Stimulated activated CD8-positive, alpha-beta memory T cell treated with anti-CD3 and anti-CD28 coated beads, Interleukin-4, amount 100 ng/mL, for 4 hours (primary cell): ENCODE measurements at regions not wholly inside any gene's neighbourhood (a gene's known extent, or its start where the extent isn't known, plus 50 kb on each side); places are given as distances from the start of the nearest gene placed in this dataset.

Experiments used
- DNase-seq, 2 donors: peaks; one replicate each; pipeline ENCODE4 v3.0.0-alpha.2; 2020; ENCODE audit warnings: low read depth in 2 of 2, low spot score in 1 of 2

DNA sequence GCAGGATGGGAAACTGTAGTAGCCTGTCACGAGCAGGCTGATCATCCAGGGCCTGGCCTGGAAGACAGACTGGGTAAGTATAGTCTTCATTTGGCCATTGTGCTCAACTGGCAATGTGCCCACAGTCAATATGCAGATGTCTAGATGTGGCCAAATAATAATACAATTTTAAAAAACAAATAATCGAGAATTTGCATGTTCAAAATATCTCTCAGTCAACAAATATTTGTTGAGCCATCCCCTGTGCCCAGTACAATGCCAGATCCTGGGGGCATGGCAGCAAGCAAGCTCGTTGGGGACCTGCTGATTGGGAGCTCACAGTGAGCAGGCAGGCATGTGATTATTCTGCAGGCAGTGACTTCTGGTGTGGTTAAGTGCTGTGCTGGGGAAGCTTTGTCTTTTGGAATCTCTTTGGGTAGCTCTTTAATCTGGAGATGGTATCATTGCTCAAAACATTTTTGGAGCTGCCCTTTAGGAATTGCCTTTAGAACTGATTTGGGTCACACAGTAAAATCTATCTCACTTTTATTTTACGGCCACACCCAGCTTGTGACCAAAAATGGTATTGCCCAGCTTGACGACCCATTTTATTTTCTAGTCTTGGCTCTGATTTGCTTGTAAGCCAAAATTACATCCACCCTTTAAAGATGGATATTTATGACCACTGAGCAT is 92.2 kb downstream of the PLCE1 start:
- DNase-seq, result no peak

DNA sequence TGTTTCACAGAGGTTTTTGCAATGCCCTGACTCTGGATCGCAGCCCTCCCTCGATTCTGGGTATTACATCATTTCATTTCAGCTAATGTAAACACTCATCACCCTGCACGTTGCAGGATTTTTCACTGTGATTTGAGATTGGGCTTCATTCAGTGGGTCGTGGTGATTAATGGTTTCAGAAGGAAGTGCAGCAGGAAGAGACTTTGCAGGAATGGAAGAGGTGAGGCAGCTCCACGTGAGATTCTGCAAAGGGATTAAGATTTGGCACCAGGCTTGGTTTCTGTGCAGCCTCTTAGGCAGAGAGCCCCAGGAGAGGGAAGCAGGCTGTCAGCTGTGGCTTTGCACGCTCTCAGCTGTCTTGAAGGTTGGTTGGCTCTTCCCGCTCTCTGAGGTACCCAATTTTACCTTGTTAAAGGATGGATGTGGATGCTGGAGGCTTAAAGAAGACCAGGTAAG is 95.2 kb downstream of the PLCE1 start:
- no peak for DNase-seq

DNA sequence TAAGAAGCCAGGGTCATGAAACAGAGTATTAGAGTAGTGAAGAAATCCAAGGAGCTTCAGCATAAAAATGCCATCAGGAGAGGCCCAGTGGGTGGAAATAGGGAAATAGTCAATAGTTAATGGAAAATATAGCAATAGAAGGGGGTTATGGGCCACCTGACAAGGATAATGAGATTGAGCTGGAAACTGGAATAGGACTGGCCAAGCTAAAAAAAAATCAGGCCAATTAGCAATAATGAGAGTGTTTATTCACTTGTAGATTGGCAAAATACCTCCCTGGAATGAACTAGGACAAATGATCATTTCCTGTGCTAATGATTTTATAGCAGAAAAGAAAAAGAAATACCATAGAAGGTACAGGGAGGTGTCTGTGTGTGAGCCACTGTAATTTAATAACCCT is 97.9 kb downstream of the PLCE1 start:
- DNase-seq, result no peak

DNA sequence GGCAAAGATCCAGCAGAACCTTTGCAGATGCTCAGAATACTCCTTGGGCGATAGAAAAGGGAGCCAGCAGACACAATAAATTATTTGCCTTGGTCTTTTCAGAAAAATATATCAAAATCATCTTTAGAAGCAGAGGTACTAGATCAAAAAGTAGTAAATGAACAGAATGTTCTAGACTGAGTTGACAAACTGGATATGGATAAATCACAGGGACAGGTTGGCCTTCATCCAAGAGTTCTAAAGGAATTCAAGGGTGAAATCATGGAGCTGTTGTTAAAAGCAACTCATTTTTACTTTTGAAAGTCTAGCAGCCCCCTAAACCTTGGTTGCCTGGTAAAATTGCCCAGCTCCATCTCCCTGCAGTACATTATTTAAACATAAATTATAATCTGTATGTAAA is 99.1 kb downstream of the PLCE1 start:
- DNase-seq, result no peak

DNA sequence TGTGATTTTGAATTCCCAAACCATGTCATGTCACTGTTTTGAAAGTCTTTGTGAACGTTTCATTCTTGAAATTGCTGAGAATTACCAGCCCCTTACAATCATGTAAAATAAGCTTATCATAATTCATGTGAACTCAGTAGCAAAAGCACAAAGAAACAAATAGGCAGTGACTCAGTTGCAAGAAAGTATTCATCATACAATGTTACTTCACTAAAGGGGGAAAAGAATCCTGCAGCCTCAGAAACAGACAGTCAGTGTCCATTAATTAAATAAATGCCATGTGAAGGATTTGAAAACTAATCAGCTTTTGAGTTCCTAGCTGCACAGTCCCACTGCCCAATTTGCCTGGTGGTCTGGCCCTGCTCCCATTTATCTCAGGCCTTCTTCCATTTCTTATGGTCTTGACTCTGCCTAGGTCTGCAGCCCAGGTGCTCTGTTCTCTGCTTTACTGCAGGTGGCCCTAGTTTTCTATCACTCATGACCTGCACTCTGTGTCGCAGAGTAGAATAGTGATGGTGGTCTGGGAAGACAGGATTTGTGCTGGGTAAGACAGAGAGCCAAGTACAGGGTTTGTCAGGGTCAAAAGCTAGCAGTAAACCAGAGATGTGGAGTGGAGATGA is 99.7 kb downstream of the PLCE1 start:
- DNase-seq, result no peak

DNA sequence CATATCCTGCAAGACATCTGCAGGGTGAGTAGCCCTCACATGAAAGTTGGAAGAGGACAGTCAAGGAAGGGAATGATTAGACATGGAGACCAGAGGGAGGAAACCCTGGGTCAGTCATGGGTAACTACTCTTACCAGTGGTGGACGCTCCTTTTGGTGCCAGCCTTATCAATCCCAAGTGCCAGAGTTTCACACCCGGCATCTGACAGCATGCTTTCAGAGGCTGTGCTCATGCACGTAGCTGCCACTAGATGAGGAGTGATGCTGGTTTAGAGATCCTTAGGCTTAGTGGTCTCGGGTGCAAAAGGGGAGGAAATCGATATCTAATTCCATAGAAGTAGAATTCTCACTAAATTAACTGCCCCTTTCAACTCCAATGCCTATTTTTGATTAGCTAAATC is 100.8 kb downstream of the PLCE1 start:
- no peak for DNase-seq

DNA sequence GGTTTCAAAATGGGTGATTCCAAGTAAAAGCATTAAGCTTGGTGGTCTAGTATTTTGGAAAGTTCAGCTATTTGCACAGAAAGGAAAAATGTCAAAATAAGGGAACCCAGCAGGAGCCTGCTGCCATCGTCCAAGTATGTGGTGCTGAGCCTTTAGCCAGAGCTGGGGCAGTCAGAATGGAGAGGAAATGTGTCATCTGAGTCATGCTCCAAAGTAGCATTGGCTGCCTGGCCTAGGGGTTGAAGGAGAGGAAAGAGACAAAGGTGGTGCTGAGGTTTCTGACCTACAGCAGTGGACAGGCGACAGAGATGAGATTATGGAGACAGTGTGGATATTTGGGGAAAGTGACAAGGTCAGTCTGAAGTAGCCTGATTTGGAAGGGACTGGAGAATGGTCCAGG is 103.9 kb downstream of the PLCE1 start:
- DNase-seq, result no peak

DNA sequence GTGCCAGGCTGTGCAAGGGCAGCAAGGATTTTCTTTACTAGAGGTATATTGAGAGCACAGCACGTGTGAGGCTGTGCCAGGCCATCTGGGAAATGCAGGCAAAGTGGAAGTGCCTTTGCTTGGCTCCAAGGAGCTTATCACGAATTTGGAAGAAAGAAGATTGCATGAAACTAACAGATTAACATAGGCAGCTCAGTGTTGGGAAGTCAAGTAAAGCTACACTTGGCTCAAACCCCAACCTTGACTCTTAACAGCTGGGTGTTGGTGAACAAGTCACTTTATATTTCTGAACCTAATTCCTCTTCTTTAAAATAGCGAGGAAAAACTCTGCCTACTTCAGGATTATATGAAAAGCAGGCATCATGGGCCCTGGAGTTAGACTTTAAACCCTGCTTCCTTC is 105.2 kb downstream of the PLCE1 start:
- DNase-seq, result no peak

DNA sequence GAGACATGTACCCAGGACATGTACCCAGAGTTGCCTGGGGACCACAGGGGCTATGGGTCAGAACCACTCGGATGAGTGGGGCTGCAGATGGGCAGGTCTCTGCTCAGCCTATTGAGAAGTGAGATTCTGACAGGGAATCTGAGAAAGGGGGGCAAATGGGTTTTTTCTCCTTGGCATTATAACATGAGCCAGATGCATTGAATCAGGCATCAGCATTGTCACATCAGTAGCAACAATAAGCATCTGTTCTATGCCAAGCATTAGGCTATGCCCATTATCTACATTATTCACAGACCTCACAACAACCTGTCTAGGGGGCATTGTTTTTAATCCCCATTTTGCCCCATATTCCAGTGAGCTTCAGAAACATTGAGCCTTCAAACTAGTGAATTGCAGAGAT is 108.2 kb downstream of the PLCE1 start:
- DNase-seq, result no peak

DNA sequence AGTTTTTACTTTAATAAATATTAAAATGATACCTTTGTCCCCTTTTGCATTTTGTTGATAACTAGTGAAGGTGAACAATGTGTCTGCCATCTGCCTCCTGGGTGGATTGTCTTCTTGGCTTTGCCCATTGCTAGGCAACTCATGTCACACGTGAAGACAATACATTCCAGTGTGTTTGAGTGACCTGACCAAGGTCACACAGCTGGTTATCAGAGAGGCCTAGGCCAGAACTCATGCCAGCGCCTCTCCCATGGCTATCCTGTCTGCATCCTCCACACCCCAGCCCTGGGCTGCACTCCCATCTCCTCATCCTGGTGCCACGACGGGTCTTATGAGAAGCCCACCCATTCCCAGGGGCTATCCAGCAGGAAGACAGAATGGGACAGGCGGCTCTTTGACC is 108.7 kb downstream of the PLCE1 start:
- DNase-seq, result no peak

DNA sequence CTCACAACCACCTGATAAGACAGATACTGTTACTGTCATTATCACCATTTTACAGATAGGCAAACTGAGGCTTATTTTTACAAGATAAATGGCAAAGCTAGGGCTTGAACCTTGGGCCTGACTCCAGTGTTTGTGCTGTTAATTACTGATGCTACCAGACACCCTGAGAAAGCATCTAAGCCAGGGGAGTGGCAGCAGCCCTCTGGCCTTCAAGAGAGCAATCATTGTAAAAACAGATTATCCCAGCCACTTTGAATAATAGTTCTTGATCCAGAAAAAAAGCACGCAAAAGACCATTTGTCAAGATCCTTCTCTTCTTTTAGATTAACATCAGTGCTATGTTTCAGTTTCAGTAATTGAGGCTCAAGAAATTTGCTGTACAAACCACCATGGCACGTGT is 109.5 kb downstream of the PLCE1 start:
- DNase-seq, result no peak

DNA sequence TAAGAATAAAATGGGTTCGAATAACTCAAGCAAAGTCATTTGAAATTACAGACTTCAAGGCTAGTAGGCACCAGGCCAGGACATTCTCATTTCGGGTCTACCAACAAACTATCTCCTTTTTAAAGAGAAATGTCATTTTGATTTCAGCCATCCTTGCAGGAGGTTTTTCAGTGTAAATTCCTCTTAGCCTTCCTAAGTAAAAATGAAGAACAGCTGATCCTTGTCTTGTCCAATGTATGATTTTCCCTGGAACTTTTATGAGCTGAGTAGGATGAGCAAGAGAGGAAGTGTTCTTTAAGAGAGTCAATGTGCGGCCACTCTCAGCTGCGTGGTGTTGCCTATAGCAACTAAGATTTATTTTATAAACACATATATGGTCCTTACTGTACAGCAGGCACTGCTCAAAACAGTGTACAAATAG is 110.1 kb downstream of the PLCE1 start:
- DNase-seq, result no peak

DNA sequence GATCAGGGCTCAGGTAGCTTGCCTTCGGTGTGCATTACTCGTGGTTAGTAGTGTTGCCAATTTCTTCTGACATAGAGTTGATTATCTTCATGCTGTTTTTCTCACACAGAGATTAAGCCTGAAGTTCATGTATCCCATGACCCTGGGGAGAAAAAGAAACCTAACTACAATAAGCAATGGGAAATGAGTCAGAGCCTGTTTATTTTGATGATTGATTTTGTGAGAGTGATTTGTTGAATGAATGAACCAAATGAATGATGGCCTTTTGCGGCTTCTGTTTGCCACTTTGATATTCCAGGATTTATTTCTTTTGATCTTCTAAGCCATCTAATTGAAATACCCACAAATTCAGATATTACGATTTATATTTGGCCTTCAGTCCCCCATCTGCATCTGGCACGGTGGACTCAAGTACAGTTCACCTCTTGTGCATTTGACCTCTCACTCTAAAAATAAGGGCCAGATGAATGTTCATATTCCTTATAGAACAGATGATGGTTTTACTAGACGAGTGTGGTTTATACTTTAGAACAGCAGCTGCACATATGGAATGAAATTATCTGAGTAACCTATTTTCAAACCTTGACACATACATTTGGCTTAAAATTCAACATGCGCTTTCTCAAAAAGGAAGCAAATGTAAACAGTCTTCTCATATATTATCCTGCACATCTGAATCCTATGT is 110.7 kb downstream of the PLCE1 start:
- DNase-seq, result no peak

DNA sequence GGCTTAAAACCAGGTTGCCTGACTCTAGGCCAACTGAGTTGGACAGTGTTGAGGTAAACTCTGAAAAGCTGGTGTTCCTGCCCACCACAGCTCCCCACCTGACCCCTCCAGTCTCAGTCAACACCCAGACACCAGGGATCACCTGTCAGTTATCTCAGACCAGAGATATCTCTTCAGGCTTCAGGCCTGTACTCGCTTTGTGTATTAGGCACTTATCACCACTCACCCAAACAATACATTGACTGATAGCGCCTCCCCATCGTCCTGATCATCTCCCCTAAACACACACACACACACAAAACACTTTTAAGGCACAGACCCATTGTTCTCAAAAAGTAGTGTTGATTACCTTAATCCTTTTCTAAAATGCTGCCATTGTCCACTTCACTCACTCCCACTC is 111.5 kb downstream of the PLCE1 start:
- DNase-seq, result no peak

DNA sequence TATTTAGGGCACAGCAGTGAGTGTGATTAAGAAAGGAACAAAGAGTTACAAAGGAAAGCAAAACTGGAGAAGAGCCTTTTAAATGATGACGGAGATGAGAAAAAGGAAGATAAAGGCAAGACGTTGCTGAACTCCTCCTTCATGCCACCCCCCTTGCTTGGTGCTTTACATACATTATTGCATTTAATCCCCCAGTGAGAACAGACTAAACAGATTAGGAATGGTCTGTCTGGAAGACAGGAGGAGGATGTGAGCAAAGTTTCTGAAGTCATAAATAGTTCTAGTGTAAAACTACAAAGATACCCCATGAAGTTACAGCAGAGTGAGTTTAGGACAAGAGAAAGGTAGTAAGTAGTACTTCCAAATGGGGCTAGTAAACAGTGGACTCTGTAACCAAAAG is 113.5 kb downstream of the PLCE1 start:
- no peak for DNase-seq

DNA sequence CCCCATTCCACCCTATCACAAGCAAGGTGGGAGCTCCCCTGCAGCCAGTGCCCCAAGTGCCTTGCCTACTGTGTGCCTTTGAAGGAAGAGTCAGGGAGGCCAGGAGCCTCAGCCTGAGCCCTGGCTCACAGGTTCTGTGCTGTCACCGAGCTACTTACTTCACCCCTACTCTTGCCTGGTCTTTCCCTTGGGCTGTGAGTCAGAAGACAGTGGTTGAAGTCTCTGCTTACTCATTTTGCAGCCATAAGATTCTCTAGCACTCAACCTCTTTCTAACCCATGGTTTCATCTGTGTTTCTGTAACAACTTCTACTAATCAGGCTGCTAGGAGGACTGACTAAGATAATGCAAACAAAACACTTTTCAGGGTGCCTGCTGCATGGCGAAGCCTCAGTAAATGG is 114.5 kb downstream of the PLCE1 start:
- DNase-seq, result no peak

DNA sequence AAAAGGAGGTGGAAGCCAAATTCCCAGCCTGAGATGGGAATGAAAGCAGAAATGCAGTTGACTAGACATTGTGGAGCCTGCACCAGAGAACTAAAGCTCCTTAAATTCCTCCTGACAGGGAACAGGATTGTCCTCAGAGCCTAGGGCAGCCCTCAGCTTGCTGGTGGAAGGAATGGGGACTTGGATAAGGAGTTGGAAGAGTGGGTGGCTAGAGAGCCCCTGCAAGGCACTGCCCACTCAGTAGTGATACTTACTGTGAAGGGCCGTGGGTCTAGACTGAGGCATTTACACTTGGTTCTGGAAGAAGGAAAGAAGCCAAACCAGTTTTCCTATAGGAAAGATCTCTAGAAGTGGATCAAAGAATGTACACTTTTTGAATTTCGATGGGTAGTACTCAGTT is 117.6 kb downstream of the PLCE1 start:
- DNase-seq, result no peak

DNA sequence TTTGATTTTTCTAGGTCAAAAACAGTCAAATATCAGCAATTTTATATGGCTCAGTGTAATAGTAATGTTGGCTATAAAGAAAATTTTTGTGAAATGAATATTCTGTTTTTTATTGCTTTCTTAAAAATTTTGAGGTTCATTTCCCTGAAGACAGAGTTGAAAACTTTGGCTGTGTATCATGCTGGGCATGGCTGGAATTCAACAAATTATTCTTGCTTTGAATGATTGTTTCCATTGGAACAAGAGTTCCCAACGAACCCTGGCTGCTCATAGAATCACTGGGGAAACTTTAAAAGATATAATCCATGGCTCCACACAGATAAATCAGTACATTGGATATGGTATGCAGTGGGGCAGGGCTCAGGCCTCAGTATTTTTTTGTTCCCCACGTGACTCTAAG is 118.6 kb downstream of the PLCE1 start:
- no peak for DNase-seq

DNA sequence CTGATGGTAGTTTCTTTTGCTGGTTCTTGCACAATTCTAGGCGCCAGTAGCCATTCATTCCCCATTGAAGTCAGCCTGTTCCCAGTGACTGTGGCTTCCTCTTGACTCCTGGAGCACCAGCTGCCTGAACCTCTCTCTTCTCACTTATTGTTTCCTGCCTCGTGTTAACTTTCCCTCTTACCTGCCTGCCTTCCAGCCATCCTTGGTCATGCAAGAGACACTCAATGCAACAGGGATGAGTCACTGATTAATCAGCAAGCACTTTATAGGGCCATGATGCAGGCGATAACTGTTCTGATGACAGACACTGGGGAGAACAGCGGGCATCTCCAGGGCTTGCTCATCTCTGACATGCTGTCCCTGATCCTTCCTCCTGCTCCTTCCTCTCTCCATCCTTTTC is 122.0 kb downstream of the PLCE1 start:
- DNase-seq, result no peak

DNA sequence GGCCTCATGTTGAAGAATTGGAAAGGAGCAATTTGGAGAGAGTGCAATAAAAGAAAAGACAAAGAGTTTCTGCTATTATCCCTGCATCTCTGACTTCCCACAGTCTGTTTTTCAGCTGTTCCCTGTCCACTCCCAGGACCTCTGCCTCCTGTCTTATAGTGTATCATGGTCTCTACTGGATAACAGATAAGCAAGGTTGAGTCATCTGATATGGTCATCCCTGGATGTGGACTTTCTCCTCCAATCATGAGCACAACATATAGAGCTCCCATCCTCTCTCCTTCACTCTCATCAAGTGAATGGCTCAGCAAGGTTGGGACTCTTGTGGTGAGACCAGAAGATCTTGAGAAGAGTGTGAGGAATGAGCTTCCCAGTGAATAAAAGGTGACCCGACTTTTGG is 123.1 kb downstream of the PLCE1 start:
- DNase-seq, result no peak

DNA sequence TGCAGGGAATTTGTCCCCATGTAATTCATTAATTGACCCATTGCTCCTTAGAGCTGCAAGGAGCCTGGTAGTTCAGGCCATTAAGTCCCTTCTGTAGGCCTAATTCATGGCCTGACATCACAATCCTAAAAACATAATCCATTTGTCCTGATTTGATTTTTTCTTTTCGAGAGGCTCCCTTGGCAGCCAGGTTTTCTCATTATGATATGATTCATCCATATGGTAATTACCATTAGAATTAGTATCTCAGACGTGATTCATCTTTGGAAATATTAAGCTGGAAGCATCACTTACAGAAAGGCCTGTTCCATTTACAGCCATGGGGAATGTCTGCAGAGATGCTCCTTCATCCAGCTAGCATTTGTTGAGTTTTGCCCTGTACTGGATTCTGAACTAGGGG is 128.5 kb downstream of the PLCE1 start:
- no peak for DNase-seq

DNA sequence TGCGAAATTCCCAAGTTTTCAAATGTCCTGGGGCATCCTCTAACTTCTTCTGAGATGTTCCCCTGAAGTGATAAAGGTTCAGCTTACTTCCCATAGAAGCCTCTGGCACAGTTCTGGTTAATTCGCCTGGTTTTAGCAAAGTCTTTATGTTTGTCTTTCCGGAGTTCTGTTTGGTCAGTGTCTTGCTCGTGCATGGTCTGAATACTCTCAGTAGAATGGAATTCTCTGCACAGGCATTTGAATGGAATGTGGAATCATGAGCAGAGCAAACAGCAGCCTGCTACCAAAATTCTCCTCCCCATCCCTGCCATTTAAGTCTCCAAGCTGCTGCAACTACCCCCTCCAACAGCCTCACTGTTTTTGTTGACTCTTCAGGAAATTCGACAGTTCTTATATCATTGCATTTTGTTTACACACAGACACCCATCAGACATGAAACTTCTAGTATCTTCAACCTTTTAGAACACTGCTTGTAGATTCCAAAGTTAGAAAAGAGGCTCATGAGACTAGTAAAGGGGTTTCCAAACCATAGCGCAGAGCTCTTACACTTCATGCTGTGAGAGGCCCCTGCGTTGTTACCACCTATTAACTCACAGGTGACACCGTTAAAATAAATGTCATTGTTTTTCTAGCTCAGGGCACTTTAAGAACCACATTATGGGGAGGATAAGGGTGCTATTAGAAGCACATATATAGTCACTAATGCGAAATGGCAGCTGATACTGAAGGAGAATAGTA is 129.7 kb downstream of the PLCE1 start:
- DNase-seq, result no peak
